Smooth muscle cell of the brain vasculature (primary cell): ENCODE measurements at regions not wholly inside any gene's neighbourhood (a gene's known extent, or its start where the extent isn't known, plus 50 kb on each side); places are given as distances from the start of the nearest gene placed in this dataset.

Source experiments
- DNase-seq: peaks from one replicate; pipeline ENCODE4 v3.0.0-alpha.2; 2012; ENCODE audit warnings: low read depth, low spot score

DNA sequence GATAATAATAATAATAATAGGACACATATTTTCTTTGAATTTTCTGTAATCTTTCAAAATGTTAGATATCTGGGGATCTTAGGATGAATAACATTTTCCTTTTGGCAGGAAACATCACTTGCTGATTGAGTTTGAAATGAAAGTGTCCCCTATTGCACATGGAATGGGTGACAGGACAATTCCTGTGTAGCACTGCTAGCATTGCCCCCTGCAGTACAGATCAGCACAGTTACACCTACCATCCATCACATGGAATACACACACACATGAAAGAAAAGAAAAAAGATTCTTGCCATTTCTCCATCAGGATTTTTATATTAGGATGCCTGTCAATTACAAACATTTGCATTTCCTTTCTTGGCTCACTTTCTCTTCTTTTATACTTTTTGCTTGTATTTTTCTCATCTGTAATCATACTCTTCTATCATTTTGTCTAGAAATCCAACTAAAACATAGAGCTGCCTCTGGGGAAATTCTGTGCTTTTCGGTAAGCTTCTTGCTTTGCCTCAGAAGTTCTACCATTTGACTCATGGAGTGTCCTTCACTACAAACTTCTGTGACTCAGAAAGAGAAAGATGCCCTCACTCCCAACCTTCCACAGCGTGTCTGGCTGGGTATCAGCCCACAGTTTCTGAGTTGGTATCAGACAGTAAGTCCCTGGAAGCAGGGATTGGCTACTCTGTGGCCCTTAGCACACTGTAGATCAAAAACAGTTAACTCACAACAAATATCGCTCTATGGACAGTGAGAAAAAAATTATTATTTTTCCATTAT lies 641.2 kb downstream of the PTPRC start:
- DNase-seq = no peak

DNA sequence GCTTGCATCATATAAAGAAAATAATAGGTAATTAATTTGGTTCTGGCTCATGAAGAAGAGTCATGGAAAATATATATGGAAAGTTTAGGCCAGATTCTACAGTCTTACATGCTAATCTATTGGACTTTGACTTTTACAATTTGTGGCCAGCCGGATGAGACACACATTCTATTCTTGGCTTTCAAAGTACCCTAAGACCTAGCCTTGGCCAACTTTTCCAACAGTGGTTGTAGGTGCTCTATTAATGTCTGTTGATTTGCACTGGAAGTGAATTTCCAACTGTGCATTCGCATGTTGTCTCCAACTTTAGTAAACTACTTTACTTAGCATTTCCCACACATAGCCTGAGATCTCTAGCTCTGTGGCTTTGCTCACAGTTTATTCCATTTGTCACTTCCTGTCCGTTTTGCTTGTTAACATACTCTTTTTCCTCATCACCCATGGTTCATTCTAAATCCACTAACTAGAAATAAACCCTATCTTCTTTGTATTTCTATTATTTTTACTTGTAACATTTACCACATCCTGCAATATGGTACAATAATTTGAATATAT lies 644.0 kb downstream of the PTPRC start:
- no peak for DNase-seq

DNA sequence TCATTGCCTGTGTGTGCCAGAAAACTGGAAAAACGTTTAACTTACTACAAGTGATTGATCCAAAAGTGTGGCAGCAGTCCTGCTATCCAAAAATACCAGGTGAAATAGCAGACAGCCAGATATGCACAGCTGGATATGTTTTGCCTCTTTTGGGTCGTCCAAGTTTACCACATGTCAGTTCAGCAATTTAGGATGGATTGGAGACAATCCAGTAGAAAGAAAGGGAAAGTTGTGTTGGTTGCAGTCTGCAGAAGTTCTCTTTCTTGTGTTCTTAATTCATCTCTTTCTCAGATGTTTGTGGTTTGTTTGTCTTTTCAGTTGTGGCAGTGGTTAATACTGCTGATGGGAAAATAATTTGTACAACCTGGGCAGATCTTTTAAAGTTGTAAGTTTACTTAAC lies 645.0 kb downstream of the PTPRC start:
- DNase-seq = peak; percentile 20

DNA sequence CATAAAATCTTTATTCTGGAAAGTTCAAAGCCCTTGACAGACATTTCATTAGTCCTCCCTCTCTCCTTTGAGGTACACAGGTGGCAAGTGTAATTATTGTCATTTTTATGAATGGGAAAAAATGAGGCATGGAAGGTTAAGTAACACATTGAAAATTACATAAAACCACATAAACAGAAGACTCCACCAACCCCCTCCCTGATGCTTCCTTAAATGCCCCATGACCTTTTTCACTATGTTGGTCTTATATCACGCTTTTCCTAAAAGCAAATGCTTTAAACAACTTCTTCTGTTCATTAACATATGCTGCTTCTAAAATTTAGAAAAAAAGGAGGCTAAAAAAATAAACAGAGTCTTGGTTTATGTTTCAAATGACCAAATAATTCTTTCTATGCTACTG lies 648.4 kb downstream of the PTPRC start:
- no peak for DNase-seq

DNA sequence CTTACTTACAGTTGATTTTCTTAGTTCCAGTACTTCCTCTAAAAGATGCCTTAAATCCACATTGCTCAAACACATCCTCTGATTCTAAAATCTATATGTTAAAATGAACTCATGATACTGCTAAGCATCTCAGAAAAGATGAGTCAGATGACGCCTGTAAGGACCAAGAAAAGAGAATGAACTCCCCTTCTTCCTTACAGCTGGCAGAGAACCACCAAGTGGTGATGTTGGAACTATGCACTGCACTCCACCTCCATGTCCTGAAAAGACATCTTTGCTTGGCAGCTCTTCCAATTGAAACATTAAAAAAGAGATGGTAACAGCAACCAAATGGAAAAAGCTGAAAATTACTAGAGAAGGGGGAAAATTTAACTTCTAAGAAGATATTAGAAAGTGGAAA lies 648.8 kb downstream of the PTPRC start:
- DNase-seq = no peak

DNA sequence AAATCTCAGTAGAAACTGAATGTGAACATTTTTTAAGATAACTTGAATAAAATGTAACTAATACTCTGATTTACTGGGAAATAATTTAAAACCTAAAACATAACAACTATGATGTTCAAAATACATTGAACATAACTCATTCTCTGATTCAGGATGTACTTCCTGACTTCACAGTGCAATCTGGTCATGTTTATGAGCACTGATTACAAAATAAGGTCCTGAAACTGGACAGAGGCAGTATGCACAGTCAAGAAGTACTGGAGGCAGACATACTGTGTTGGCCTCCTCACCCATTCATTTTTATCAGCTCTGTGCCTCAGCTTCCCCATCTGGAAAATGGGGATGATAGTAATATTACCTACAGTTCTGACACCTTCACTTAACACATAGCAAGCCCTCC lies 651.3 kb downstream of the PTPRC start:
- no peak for DNase-seq

DNA sequence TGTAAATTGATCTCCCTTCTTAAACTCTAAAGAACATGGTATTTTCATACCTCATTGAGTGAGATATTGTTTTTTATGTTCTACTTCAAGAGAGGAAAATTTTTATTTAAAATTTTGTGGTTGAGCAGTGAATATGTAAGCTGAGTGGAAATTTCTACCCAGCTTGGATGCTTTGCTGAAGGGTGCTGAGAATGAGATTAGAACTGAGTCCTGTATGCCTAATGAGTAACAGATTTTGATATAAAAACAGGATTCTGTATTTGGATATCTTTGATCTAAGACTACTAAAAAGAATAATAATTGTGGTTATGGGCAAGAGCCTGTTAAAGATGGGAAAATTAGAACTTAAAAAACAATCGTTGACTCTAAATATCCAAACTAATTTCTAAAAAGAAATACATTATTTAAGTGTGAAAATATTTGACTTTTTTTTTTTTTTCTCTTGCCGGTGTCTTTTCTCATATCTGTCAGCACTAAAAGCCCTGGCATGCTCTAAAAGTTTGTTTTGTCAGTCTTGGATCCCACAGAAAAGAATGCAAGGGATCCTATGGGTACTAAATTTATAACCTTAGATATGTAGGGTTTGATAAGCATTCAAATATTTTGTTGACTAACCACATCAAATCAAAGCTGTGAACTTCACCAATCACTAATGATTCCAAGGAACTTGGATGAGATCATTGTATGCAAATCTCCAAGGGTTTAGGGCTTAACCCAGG lies 652.3 kb downstream of the PTPRC start:
- no peak for DNase-seq

DNA sequence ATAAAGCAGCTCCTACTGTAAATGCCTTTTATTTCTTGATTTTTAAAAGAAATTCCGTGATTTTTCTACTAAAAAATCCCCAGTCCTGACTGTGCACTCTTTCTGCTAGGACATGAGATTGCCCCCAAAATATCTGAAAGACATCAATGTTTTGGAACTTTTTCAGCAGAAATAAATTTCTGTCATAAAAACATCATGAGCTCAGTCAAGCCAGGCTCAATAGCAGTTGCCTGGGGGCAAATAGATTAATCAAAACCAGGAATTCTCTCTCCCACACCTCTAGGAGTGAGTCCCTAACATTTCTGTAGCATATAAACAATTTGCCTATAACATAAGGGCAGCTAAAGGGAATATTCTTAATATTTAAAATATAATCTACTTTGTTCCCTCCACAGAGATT lies 654.1 kb downstream of the PTPRC start:
- DNase-seq = no peak

DNA sequence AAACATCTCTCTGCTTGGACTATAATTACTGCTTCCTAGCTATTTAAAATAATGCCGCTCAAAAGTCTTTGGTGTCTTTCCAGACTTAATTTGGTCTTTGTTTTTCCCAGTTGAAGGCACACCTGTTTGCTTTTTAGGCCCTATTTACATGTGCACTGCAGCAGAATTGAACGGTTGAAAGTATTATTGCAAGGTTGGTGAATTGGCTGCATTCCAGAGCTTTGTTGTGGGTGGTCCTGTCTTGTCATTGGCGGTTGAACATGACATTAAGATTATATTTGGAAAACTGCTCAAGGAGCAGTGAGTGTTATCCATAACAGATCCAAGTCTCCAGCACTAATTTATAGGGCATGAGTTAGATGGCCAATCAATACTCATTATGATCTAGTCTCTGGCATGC lies 656.3 kb downstream of the PTPRC start:
- no peak for DNase-seq

DNA sequence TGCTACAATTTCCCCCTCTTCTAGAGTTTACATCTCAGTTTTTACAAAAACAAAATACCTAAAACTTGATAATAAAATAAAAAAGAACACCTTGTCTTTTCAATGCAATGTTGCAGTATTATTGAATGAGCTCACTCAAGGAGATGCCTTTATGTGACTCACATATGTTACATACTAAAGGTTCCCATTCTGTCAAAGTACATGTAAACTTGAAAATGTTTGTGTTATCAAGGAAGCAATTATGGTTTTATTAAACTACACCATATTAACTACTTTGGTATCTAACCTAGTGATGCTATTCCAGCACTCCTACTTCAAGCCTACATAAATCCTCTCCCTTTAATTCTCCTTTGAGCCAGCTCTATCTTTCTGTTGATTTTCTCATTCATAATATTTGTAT lies 658.3 kb downstream of the PTPRC start:
- DNase-seq = no peak

DNA sequence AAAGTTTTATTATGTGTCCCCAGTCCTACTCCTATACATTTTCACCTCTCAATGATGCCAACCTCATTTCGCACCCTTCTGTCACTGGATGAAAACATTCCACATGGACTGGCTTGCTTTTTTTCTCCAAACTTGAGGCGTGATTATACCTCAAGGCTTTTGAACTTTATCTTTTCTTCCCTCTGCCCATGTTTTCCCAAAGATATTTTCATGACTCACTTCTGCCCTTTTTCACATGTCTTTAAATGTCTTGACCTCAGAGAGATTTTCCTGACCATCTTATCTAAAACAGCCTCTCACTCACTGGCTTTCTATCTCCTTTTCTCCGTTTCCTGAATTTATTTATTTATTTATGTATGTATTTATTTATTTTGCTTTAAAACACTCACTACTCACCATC lies 659.0 kb downstream of the PTPRC start:
- no peak for DNase-seq

DNA sequence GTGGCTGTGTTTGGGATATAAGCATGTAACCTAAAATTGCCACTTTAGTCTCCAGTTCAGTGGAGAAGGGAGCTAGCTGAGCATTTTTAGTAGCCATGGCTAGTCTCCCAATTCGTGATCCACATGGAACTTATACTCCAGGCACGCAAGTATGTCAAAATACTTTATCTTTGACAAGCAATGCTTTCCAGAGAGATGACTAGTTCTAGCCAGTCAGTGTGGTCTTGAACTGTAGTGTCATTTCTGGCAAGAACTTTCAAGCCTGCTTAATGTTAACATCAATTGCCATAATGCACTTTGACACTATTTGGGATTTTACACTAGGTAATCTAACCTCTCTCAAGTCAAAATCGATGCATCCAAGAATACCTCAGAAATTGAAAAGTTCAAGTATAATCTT lies 660.0 kb downstream of the PTPRC start:
- no peak for DNase-seq

DNA sequence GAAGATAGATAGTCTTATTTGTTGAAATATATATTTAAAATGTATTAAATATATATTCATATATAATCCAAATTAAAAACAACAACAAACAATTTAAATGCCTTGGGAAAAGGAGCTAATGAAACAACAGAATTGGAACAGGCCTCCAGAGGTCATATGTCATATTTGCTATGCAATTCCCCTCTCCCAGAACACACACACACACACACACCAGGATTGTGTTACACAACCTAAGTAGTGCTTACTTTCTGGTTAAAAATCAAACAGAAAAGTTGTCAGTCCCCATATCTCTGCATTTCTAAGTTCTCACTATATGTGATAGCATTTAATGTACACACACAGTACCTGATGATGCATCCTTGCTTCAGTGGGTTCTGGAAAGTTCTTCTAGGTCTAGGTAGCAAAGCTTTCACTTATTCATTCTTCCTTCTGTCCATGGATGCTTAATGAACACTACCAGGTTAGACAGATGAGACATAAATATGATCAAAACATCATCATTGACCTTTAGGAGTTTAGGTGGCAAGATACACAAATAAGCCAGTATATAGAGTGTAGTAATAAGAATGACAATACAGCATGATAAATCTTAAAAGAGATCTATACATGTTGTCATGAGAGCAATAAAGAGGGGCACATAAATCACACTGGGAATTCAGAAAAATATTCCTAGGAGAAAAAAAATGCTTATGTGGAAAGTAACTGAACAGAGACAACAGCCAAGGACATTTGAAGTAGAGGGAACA lies 662.8 kb downstream of the PTPRC start:
- no peak for DNase-seq

DNA sequence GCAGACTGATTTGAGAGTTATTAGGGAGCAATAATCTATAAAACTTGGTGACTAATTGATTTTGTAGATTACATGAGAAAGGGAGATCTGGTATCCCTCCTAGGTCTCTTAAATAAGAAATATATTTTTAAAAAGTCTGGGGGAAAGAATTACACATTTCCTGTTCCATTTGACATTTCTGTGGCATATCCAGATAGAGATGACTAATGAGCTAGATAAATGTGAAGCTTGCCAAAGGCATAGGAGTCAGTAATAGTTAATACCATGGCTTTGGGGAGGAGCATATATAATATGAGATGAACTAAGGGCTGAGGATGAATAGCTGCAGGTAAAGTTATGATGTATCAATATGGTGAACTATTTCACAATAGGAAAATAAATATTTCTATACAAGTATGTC lies 663.7 kb downstream of the PTPRC start:
- DNase-seq = no peak

DNA sequence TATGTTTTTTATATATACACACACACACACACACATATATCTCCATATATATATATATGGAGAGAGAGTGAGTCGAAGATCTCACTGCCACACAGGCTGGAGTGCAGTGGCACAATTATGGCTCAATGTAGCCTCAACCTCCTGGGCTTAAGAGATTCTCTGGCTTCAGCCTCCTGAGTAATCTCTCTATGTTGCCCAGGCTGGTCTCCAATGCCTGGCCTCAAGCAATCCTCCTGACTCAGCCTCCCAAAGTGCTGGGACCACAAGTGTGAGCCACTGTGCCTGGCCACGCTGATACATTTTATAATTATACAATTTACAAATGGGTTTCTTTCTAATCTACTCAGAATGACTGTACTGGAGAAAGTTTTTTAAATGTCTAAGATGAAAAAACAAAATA lies 664.2 kb downstream of the PTPRC start:
- DNase-seq = no peak

DNA sequence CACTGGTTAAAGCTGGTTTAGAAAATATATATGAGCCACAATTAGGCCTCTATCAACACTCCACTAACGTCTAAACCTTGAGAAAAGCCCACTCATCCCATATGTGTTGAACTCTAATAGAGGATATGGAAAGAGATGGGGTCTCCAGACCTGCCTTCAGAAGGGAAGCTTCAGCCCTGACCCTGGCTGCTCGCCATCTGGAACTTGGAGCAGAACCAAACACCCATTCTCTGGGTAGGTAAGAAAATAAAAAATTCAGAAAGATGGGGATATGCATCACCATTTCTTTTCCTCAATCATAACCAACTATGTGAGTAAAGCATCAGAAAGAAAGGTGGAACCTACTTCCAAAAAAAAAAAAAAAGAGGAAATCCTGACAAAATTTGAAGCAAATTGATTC lies 666.2 kb downstream of the PTPRC start:
- no peak for DNase-seq

DNA sequence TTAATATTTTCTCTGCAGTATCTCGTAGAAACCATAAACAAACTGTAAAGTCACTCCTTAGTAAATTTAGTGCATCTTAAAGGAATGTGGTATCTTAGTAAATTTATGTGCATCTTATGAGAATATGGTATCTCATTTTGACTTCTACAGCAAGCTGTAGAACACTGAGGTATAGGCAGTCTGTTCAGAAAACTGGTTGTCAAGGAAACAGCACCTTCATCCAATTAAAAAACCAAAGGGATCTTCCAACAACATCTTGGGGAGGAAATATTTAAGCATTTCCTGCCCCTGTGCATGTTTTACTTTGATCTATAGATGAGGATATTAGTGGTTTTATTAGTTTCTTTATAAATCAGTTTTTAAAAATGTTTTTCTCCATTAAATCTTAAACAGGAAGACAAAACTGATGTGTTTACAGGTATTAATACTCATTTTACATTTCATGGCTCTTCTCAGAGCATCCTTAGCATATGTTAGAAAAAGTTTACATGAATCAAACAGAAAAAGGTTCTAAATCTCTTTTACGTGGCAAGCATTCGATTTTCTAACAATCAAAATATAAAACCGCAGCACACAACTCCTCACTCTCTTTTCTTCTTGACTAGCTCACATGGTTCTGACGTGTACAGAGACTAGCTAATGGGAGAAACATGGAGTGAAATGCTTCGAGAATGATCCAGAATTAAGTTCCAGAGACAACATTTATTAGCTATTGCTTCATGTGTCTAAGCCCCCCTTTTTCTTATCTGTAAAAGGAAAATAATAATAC lies 668.8 kb downstream of the PTPRC start:
- DNase-seq = no peak

DNA sequence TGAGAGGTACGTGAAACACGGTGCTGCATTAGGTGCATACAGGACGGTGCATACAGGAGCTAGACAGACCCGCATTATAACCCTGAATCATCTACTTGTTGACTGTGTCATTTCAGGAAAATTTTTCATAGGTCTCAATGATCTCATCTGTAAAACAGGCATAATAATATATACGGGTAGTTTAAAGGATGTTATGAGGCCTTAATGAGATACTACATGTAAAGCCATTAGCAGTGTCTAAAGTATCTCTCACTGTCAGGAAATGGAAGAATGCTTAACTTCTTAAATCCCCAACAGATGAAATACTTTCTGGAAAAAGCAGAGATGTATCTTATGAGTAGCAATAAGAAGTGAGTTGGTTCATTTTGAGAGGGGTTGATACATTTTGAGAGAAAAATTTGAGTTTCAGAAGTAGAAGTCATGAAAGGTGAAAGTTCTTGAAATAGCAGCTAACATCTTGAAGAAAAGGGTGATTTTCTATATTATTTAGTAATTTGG lies 669.6 kb downstream of the PTPRC start:
- DNase-seq = no peak

DNA sequence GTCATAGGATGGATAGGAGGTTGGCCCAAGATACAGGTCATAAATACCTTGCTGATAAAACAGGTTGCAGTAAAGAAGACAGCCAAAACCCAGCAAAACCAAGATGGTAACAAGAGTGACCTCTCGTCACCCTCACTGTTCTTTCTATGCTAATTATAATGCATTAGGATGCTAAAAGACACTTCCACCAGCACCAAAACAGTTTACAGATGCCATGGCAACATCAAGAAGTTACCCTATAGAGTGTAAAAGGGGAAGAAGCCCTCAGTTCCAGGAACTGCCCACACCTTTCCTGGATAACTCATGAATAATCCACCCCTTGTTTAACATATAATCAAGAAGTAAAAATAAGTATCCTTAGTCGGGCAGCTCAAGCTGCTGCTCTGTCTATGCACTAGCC lies 671.9 kb downstream of the PTPRC start:
- DNase-seq = no peak

DNA sequence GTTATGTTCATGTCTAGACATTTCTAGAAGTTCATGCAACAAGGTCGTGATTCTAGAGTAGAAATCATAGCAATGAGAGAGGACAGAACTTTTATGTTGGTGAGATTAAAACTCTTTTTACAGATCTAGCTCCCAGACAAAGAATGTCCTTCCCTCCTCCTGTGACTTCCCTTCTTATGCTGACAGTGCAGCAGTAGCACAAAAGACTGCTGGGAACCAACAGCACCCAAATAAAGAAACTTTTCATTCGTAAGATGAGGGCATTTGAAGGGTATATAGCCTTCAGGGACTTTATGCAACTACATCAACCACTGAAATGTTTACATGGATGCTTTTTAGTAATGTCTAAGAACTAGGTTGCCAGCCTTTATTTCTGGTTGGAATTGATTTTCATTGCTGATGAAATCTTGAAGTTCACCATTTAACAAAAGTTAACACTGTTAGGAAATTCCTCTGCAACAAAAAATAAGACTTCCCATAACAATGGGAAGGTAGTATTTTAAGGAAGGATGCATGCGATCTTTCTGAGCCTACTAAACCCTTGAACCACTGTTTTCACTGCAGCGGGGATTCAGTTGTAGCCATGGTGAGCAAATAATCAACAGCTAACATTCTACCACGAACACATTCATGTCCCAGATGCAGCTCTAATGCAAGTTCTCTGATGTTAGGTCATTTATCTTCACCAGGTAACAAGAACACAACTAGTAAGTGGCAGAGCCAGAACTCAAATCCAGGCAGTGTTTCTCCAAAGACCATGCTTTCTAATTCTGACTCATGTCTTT lies 672.8 kb downstream of the PTPRC start:
- no peak for DNase-seq

DNA sequence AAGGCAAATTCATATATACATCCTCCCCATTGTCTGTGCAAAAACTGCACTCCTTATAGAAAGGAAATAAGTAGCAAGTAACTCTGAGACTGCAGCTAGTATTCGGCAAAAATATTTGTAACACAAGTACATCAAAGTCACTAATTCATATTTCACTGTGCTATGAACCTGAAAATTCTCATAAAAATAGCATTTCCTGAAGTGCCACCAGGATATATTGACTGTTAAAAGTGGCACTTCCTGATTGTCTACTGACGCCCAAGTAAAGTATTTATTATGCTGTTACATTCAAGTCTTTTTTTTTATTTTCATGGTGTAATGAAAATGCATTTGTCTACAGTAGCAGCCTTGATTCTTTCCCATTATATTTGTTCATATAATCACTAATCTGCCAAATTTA lies 673.8 kb downstream of the PTPRC start:
- no peak for DNase-seq
